ENCODE measurements at regions not wholly inside any gene's neighbourhood (a gene's known extent, or its start where the extent isn't known, plus 50 kb on each side); places are given as distances from the start of the nearest gene placed in this dataset.

DNA sequence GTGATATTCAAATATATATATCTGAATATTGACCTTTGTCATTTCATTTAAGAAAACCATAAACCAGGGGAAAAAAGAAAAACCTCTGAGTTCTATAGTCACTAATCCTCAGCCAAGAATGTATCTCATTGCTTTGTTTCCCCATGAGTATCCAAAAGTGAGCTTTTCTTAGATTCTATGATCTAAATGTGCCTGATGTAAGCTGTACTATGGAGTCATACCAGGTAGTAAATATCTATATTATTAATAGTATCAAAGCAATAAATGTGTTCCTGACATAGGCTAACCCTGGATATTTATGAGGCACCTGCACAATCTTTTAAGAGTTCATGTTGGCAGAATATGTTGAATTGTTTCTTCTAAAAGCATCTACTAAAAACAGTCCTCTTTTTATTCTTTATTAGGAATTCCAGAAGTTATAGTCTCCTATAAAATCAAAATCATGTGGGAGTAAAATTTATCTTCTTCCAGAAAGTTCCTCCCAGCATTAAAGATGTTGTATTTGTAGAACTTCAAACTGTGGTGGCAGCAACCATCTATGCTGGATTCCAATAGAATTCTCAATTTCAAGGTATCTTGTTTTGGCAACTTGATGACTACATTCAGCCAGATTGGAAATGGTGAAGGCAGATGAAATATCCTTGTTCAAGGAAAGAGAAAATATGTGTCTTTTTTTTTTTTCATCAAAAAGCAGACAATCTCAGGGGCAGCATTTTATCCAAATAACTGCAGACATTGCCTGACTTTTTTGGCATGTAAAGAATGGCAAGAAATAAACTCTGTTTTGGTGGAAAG lies 139.7 kb upstream of the RASSF8 start (continued):
- TF ChIP-seq, protein P1, sequence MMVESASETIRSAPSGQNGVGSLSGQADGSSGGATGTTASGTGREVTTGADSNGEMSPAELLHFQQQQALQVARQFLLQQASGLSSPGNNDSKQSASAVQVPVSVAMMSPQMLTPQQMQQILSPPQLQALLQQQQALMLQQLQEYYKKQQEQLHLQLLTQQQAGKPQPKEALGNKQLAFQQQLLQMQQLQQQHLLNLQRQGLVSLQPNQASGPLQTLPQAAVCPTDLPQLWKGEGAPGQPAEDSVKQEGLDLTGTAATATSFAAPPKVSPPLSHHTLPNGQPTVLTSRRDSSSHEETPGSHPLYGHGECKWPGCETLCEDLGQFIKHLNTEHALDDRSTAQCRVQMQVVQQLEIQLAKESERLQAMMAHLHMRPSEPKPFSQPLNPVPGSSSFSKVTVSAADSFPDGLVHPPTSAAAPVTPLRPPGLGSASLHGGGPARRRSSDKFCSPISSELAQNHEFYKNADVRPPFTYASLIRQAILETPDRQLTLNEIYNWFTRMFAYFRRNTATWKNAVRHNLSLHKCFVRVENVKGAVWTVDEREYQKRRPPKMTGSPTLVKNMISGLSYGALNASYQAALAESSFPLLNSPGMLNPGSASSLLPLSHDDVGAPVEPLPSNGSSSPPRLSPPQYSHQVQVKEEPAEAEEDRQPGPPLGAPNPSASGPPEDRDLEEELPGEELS (CRISPR knock-in tag; IDR thresholded peaks at IDR 0.05): no peak
- TF ChIP-seq HMGA2 (CRISPR knock-in tag; IDR thresholded peaks at IDR 0.05): no peak
- TF ChIP-seq, protein P2, sequence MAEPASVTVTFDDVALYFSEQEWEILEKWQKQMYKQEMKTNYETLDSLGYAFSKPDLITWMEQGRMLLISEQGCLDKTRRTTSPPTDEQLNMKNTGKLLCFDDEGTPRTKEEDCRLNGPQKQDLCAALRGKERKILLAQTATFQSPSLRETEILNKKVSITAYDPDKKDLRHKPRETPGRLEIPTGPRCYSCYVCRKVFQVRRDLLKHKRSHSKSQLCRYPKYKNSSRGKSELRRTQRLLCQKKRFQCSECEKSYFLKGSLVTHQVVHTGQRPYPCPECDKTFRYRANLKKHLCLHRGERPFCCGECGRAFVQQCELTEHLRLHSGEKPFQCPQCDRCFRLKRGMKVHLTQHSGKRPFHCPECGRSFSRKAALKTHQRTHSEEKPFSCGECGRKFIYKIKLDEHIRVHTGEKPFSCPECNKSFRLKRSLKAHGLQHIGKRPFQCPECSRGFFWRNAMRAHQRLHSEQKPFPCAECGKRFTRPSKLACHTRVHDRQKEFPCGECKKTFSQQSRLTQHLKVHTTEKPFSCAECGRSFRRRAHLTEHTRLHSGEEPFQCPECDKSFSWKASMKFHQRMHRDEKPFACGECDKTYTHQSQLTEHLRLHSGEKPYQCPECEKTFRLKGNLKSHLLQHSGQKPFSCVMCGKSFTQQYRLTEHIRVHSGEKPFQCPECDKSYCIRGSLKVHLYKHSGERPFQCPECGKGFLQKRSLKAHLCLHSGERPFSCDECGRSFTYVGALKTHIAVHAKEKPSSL (CRISPR knock-in tag; conservative IDR thresholded peaks at IDR 0.05): no peak
- no peak for TF ChIP-seq TCF7 (CRISPR knock-in tag; IDR thresholded peaks at IDR 0.05; ENCODE audit: low read depth)
- TF ChIP-seq NFATC4 (CRISPR knock-in tag; IDR thresholded peaks at IDR 0.05): no peak
- no peak for TF ChIP-seq RORB (CRISPR knock-in tag; IDR thresholded peaks at IDR 0.05)
- TF ChIP-seq ZNF232 (CRISPR knock-in tag; IDR thresholded peaks at IDR 0.05): no peak

DNA sequence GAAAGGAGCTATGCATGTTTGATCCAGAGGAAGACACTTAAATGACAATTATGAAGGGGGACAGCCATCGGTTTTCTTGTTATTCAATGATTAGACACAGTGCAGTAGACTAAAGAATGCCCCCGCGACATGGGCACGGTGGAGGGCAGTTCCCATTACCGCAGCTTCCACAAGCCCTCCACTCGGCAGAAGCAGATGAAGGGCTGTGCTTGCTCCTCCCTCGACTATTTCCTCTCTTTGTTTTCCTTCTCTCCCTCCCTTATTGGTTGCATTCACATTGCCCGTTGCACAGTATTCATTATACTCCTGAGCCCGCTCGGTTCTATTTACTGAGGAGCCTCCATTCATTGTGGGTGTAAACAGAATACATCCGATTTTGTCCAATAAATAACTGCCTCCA lies 138.8 kb upstream of the RASSF8 start:
- peaks cover 14% of the 10 kb centered on the region for H3K4me1 Mint-ChIP-seq
- TF ChIP-seq, protein P3, sequence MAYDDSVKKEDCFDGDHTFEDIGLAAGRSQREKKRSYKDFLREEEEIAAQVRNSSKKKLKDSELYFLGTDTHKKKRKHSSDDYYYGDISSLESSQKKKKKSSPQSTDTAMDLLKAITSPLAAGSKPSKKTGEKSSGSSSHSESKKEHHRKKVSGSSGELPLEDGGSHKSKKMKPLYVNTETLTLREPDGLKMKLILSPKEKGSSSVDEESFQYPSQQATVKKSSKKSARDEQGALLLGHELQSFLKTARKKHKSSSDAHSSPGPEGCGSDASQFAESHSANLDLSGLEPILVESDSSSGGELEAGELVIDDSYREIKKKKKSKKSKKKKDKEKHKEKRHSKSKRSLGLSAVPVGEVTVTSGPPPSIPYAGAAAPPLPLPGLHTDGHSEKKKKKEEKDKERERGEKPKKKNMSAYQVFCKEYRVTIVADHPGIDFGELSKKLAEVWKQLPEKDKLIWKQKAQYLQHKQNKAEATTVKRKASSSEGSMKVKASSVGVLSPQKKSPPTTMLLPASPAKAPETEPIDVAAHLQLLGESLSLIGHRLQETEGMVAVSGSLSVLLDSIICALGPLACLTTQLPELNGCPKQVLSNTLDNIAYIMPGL (CRISPR knock-in tag; IDR thresholded peaks at IDR 0.05): no peak
- DNase-seq (ENCODE audit: low spot score) (no peak), ATAC-seq (peak; percentile 52)
- ChIA-PET POLR2A (no interaction called here), CTCF (no interaction called here)
- no peaks in the 10 kb centered on the region for H3K27me3 Mint-ChIP-seq (ENCODE audit: low read depth)
- no peaks in the 10 kb centered on the region for H3K36me3 Mint-ChIP-seq
- H3K4me3 Mint-ChIP-seq: no peak overlapping the region
- peaks cover 4% of the 10 kb centered on the region for H3K9me3 Mint-ChIP-seq
- H3K27ac Mint-ChIP-seq: no peak overlapping the region

DNA sequence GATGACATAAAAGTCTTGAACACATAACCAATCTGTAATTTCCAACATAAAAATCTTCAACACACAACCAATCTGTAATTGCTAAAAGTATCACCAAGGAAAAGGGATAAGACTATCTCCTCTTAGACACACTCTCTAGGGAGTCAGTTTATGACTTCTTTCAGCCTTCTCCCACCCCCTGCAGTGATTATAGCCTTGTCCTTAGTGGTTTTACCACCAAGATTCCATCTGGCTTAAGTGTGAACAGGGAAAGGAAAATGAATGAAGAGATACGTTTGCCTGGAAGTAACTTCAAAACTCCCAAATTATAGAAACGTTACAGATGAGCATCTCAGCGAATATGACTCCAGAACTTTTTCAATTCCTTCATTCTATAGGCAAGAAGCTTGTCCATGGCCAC lies 136.2 kb upstream of the RASSF8 start:
- no peaks in the 10 kb centered on the region for H3K36me3 Mint-ChIP-seq
- H3K9me3 Mint-ChIP-seq: peaks cover 2% of the 10 kb centered on the region
- no peak overlapping the region for H3K27ac Mint-ChIP-seq
- no peak overlapping the region for H3K4me3 Mint-ChIP-seq
- ATAC-seq (no peak), DNase-seq (ENCODE audit: low spot score) (no peak)
- no peaks in the 10 kb centered on the region for H3K27me3 Mint-ChIP-seq (ENCODE audit: low read depth)
- ChIA-PET CTCF (no interaction called here), POLR2A (no interaction called here)
- H3K4me1 Mint-ChIP-seq: peaks cover 14% of the 10 kb centered on the region
- TF ChIP-seq GABPB1 (CRISPR knock-in tag; IDR thresholded peaks at IDR 0.05) (no peak), KAT7 (CRISPR knock-in tag; IDR thresholded peaks at IDR 0.05; ENCODE audit: borderline replicate concordance) (no peak), NFATC4 (CRISPR knock-in tag; IDR thresholded peaks at IDR 0.05) (no peak), JUN (CRISPR knock-in tag; IDR thresholded peaks at IDR 0.05) (no peak), CBFB (CRISPR knock-in tag; IDR thresholded peaks at IDR 0.05; ENCODE audit: low read depth) (no peak), NR2C2 (CRISPR knock-in tag; IDR thresholded peaks at IDR 0.05) (no peak), ZNF671 (CRISPR knock-in tag; IDR thresholded peaks at IDR 0.05) (no peak)
- TF ChIP-seq, protein P4, sequence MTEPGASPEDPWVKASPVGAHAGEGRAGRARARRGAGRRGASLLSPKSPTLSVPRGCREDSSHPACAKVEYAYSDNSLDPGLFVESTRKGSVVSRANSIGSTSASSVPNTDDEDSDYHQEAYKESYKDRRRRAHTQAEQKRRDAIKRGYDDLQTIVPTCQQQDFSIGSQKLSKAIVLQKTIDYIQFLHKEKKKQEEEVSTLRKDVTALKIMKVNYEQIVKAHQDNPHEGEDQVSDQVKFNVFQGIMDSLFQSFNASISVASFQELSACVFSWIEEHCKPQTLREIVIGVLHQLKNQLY (CRISPR knock-in tag; IDR thresholded peaks at IDR 0.05): no peak
- TF ChIP-seq, protein P5, sequence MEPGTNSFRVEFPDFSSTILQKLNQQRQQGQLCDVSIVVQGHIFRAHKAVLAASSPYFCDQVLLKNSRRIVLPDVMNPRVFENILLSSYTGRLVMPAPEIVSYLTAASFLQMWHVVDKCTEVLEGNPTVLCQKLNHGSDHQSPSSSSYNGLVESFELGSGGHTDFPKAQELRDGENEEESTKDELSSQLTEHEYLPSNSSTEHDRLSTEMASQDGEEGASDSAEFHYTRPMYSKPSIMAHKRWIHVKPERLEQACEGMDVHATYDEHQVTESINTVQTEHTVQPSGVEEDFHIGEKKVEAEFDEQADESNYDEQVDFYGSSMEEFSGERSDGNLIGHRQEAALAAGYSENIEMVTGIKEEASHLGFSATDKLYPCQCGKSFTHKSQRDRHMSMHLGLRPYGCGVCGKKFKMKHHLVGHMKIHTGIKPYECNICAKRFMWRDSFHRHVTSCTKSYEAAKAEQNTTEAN (CRISPR knock-in tag; IDR thresholded peaks at IDR 0.05): no peak
- TF ChIP-seq, protein P6, sequence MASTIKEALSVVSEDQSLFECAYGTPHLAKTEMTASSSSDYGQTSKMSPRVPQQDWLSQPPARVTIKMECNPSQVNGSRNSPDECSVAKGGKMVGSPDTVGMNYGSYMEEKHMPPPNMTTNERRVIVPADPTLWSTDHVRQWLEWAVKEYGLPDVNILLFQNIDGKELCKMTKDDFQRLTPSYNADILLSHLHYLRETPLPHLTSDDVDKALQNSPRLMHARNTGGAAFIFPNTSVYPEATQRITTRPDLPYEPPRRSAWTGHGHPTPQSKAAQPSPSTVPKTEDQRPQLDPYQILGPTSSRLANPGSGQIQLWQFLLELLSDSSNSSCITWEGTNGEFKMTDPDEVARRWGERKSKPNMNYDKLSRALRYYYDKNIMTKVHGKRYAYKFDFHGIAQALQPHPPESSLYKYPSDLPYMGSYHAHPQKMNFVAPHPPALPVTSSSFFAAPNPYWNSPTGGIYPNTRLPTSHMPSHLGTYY (CRISPR knock-in tag; IDR thresholded peaks at IDR 0.05): no peak
- TF ChIP-seq, protein P7, sequence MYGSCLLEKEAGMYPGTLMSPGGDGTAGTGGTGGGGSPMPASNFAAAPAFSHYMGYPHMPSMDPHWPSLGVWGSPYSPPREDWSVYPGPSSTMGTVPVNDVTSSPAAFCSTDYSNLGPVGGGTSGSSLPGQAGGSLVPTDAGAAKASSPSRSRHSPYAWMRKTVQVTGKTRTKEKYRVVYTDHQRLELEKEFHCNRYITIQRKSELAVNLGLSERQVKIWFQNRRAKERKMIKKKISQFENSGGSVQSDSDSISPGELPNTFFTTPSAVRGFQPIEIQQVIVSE (CRISPR knock-in tag; IDR thresholded peaks at IDR 0.05; ENCODE audit: borderline replicate concordance): no peak
- TF ChIP-seq, protein P3 (CRISPR knock-in tag; IDR thresholded peaks at IDR 0.05): no peak
